SU-DHL-6 (cell line): ENCODE measurements at regions not wholly inside any gene's neighbourhood (a gene's known extent, or its start where the extent isn't known, plus 50 kb on each side); places are given as distances from the start of the nearest gene placed in this dataset.

Experiments used
- H2AFZ ChIP-seq: fragments of 200-600 bp; sonication (generic); 2 replicates; pipeline ENCODE4 v1.6.1; 2014; ENCODE audit warnings: low read depth, mild to moderate bottlenecking, moderate library complexity, mixed read lengths, antibody characterized with exemption, low read length; ENCODE audit not compliant: severe bottlenecking
- H3F3A ChIP-seq: fragments of 200-600 bp; shearing (Covaris generic); 2 replicates; pipeline ENCODE4 v1.6.0; 2016; ENCODE audit warnings: antibody characterized with exemption, mild to moderate bottlenecking; ENCODE audit not compliant: insufficient read depth
- H3K27ac ChIP-seq: fragments of 200-600 bp; sonication (generic); 2 replicates; pipeline ENCODE4 v1.5.1; 2016; ENCODE audit warnings: low read depth, mild to moderate bottlenecking, low read length, moderate library complexity, mixed read lengths
- H3K27me3 ChIP-seq: fragments of 200-600 bp; sonication (generic), shearing (Covaris generic); 2 replicates; pipeline ENCODE4 v1.6.0; 2014; ENCODE audit warnings: mild to moderate bottlenecking, low read length
- H3K36me3 ChIP-seq: fragments of 200-600 bp; sonication (generic); 2 replicates; pipeline ENCODE4 v1.6.1; 2014; ENCODE audit warnings: mild to moderate bottlenecking, low read length, mixed read lengths
- H3K4me2 ChIP-seq: fragments of 300-600, 200-600 bp; shearing (Covaris generic), sonication (generic); 2 replicates; pipeline ENCODE4 v1.6.0; 2014; ENCODE audit warnings: low read length, low read depth, mild to moderate bottlenecking; ENCODE audit not compliant: poor library complexity, severe bottlenecking
- H3K4me3 ChIP-seq: fragments of 200-600 bp; sonication (generic); 2 replicates; pipeline ENCODE4 v1.5.1; 2014; ENCODE audit warnings: antibody characterized with exemption, low read length, mild to moderate bottlenecking, mixed read lengths; ENCODE audit not compliant: insufficient read depth, poor library complexity, severe bottlenecking
- H3K79me2 ChIP-seq: fragments of 200-600 bp; sonication (generic); 2 replicates; pipeline ENCODE4 v1.6.1; 2014; ENCODE audit warnings: mild to moderate bottlenecking, low read length, moderate library complexity; ENCODE audit not compliant: insufficient read depth
- H3K9ac ChIP-seq: fragments of 200-600 bp; sonication (generic); 2 replicates; pipeline ENCODE4 v1.7.0; 2014; ENCODE audit warnings: mild to moderate bottlenecking, low read length
- H3K9me2 ChIP-seq: fragments of 200-600 bp; sonication (generic); replicated peaks from 2 replicates; pipeline ENCODE4 v1.6.1; 2014; ENCODE audit warnings: low read length; ENCODE audit not compliant: insufficient read depth
- H3K9me3 ChIP-seq: fragments of 200-600 bp; sonication (generic); 2 replicates; pipeline ENCODE4 v1.6.1; 2014; ENCODE audit warnings: low read length, mixed read lengths; ENCODE audit not compliant: insufficient read depth
- H4K20me1 ChIP-seq: fragments of 200-600 bp; sonication (generic); 2 replicates; pipeline ENCODE4 v1.6.1; 2014; ENCODE audit warnings: low read depth, mild to moderate bottlenecking, antibody characterized with exemption, low read length, moderate library complexity, mixed read lengths
- EZH2phosphoT487 ChIP-seq: fragments of 200-600 bp; sonication (generic), shearing (Covaris generic); conservative IDR thresholded peaks from 2 replicates; pipeline ENCODE4 v1.6.1; 2018; ENCODE audit warnings: mild to moderate bottlenecking, antibody characterized with exemption, low read length, moderate library complexity, mixed read lengths
- TF ChIP-seq, protein P1 (sequence below): fragments of 200-600 bp; sonication (generic); IDR thresholded peaks from one replicate; pipeline ENCODE4 v1.5.1; 2017; ENCODE audit warnings: antibody characterized with exemption, mild to moderate bottlenecking, low read length, moderate library complexity; ENCODE audit not compliant: insufficient read depth, poor library complexity, severe bottlenecking

DNA sequence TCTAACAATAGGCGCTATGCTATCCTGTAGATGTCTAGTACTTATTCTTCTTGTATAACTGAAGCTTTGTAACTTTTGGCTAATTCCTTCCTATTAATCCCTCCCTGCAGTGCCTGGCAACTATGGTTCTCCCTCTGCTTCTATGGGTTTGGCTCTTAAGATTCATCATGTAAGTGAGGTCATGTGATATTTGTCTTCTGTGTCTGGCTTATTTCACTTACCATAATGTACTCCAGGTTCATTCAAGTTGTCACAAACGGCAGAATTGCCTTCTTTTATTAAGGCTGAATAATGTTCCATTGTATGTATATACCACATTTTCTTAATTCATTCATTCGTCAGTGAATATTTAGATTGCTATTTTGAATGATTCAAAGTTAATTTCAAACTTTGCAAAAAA, 149.9 kb upstream of the GAS1 start:
- H2AFZ ChIP-seq, result no peak overlapping the region
- no peaks in the 10 kb centered on the region for H3K36me3 ChIP-seq
- H3F3A ChIP-seq, result no peaks in the 10 kb centered on the region
- H3K27me3 ChIP-seq, result no peaks in the 10 kb centered on the region
- H3K9ac ChIP-seq, result no peak overlapping the region
- H3K27ac ChIP-seq, result no peak overlapping the region
- H3K79me2 ChIP-seq, result no peaks in the 10 kb centered on the region
- TF ChIP-seq, protein P1, sequence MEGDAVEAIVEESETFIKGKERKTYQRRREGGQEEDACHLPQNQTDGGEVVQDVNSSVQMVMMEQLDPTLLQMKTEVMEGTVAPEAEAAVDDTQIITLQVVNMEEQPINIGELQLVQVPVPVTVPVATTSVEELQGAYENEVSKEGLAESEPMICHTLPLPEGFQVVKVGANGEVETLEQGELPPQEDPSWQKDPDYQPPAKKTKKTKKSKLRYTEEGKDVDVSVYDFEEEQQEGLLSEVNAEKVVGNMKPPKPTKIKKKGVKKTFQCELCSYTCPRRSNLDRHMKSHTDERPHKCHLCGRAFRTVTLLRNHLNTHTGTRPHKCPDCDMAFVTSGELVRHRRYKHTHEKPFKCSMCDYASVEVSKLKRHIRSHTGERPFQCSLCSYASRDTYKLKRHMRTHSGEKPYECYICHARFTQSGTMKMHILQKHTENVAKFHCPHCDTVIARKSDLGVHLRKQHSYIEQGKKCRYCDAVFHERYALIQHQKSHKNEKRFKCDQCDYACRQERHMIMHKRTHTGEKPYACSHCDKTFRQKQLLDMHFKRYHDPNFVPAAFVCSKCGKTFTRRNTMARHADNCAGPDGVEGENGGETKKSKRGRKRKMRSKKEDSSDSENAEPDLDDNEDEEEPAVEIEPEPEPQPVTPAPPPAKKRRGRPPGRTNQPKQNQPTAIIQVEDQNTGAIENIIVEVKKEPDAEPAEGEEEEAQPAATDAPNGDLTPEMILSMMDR, result no peak
- no peak for TF ChIP-seq EZH2phosphoT487
- no peaks in the 10 kb centered on the region for H4K20me1 ChIP-seq
- no peak overlapping the region for H3K4me3 ChIP-seq
- no peak overlapping the region for H3K4me2 ChIP-seq
- H3K9me2 ChIP-seq, result no peaks in the 10 kb centered on the region
- H3K9me3 ChIP-seq, result no peaks in the 10 kb centered on the region

DNA sequence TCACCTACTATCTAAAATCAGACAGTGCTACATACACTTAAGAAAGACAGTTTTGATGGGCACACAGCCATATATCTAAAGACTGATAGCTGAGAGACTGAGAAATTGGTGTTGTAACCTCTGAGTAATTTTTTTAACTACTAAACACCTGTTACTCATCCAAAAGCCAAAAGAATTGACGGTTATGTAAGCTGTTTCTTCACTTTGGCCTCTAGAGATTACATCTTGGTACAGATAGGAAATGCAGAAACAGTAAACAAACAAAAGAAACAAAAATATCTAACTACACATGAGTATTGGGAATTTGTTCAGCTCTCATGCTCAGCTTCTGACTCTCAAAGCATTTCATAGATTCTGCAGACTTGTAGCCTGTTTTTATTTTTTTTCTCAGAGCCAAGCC, 152.1 kb upstream of the GAS1 start:
- Histone ChIP-seq H3K9me3 (no peaks in the 10 kb centered on the region), H3K9ac (no peak overlapping the region), H4K20me1 (no peaks in the 10 kb centered on the region), H3K36me3 (no peaks in the 10 kb centered on the region), H3K79me2 (no peaks in the 10 kb centered on the region), H3K4me3 (no peak overlapping the region), H2AFZ (no peak overlapping the region), H3K9me2 (no peaks in the 10 kb centered on the region), H3K27ac (no peak overlapping the region), H3K4me2 (no peak overlapping the region), H3F3A (no peaks in the 10 kb centered on the region), H3K27me3 (no peaks in the 10 kb centered on the region)
- TF ChIP-seq, protein P1, result no peak
- no peak for TF ChIP-seq EZH2phosphoT487

DNA sequence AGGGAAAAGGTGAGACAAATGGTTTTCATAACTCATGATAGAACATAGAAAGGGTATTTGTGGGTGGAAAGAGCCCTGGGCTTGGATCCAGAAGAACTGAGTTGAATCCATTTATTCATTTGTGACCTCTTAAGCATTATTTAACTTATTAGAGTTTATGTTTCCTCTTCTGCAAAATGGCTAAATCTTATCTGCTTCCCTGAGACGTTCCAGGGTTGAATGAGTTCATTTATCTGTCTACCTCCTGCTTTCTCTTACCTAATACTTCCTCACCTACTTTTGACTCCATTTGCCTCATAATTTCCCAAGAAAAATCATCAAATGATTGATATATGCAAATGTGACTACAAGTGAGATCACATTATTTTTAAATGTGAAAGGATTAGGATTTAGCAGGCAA, 152.7 kb upstream of the GAS1 start:
- TF ChIP-seq EZH2phosphoT487, result no peak

DNA sequence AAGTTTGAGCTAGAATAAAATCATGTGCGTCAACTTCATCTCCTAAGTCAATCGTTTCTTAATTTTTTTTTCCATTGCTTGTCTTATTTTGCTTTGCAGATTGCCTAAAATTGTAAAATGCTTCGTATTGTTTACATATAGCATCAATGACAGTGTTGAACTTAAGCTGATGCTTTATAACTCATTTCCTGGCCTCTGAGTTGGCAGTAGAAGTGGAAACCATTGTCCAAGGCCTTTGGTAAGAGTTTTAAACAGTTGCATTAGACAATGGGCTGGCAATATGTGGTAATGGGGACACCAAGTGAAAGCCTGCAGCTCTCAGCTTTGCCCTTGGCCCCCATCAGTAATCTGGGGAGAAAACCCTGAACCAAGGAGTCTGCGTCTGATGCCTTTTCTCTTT, 154.8 kb upstream of the GAS1 start:
- no peaks in the 10 kb centered on the region for H3K79me2 ChIP-seq
- H3K4me3 ChIP-seq, result no peak overlapping the region
- no peaks in the 10 kb centered on the region for H3K27me3 ChIP-seq
- H3F3A ChIP-seq, result no peaks in the 10 kb centered on the region
- no peak overlapping the region for H2AFZ ChIP-seq
- TF ChIP-seq, protein P1, result no peak
- no peak for TF ChIP-seq EZH2phosphoT487
- H3K9me3 ChIP-seq, result no peaks in the 10 kb centered on the region
- H3K27ac ChIP-seq, result no peak overlapping the region
- H3K4me2 ChIP-seq, result no peak overlapping the region
- H4K20me1 ChIP-seq, result no peaks in the 10 kb centered on the region
- H3K9me2 ChIP-seq, result no peaks in the 10 kb centered on the region
- no peak overlapping the region for H3K9ac ChIP-seq
- H3K36me3 ChIP-seq, result no peaks in the 10 kb centered on the region

More for the DNA sequence above, 152.7 kb upstream of the GAS1 start:
- Histone ChIP-seq H3K9me2 (no peaks in the 10 kb centered on the region), H3K36me3 (no peaks in the 10 kb centered on the region), H4K20me1 (no peaks in the 10 kb centered on the region), H3K9me3 (no peaks in the 10 kb centered on the region), H3K9ac (no peak overlapping the region), H2AFZ (no peak overlapping the region), H3K4me3 (no peak overlapping the region), H3K27ac (no peak overlapping the region), H3F3A (no peaks in the 10 kb centered on the region), H3K27me3 (no peaks in the 10 kb centered on the region), H3K4me2 (no peak overlapping the region), H3K79me2 (no peaks in the 10 kb centered on the region)
